Stimulated activated CD8-positive, alpha-beta memory T cell treated with anti-CD3 and anti-CD28 coated beads, Interleukin-12 subunit alpha, Interleukin-12 subunit beta, amount 100 ng/mL, for 1 hour (primary cell): ENCODE measurements at regions not wholly inside any gene's neighbourhood (a gene's known extent, or its start where the extent isn't known, plus 50 kb on each side); places are given as distances from the start of the nearest gene placed in this dataset.

Experiments
- DNase-seq: peaks from one replicate; pipeline ENCODE4 v3.0.0-alpha.2; 2020; ENCODE audit warnings: low read depth

- no peak for DNase-seq
These were observed 82.2 kb upstream of the DUSP22 start for GRCh38 chr6:210104-210456.

- no peak for DNase-seq
These were observed 81.4 kb upstream of the DUSP22 start for GRCh38 chr6:210778-211374.

DNA sequence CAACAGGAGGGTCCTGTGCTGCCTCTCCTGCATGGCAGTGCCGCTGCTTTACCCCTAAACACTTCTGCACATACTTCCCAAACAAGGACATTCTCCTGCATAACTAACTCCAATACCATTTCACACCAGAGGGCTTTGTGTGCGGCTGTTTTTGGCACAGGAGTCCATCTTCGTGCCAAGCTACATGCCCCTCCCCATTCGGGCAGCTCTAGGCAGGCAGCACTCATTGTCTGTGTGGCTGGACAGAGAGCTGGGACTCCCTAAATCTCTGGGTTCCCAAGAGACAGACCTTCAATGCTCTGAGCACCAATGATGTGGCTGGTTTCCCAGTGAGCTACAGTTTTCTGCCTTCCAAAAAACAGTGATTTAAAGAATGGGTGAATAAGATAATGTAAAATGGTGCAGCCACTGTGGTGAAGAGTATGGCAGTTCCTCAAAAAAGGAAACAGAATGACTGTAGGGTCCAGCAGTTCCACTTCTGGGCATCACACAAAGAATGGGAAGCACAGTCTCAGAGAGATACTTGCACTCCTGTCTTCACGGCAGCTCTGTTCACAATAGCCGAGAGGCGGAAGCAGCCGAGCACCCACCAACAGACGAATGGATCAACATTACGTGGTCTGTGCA is 80.3 kb upstream of the DUSP22 start:
- no peak for DNase-seq

- no peak for DNase-seq
These were observed 79.0 kb upstream of the DUSP22 start for GRCh38 chr6:213284-213683.

- DNase-seq: no peak
These were observed 77.9 kb upstream of the DUSP22 start for GRCh38 chr6:214428-214827.

GRCh38 chr6:215335-216034 is 76.8 kb upstream of the DUSP22 start:
- no peak for DNase-seq

- no peak for DNase-seq
These were observed 75.1 kb upstream of the DUSP22 start for GRCh38 chr6:217048-217659.

GRCh38 chr6:218153-219018 is 73.9 kb upstream of the DUSP22 start:
- no peak for DNase-seq

GRCh38 chr6:219019-219570 is 73.2 kb upstream of the DUSP22 start:
- no peak for DNase-seq

GRCh38 chr6:219641-220198 is 72.6 kb upstream of the DUSP22 start:
- DNase-seq: no peak

DNA sequence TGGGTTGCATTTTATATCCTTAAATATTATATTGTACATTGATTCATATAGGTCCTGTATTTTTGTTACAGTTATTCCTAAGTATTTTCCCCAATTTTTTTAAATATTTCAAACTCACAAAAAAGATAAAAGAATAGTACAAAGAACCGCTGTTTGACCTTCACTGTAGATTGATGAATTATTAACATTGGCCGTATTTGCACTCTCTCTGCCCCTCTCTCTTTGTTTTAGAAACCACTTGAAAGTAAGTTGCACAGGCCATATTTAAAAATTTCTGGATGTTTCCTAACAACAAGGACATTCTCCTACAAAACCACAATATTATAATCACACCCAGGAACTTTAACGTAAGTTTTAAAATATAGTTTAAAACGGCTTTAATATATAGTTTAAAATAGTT is 72.0 kb upstream of the DUSP22 start:
- DNase-seq: no peak

- no peak for DNase-seq
These were observed 71.4 kb upstream of the DUSP22 start for GRCh38 chr6:220721-221475.

DNA sequence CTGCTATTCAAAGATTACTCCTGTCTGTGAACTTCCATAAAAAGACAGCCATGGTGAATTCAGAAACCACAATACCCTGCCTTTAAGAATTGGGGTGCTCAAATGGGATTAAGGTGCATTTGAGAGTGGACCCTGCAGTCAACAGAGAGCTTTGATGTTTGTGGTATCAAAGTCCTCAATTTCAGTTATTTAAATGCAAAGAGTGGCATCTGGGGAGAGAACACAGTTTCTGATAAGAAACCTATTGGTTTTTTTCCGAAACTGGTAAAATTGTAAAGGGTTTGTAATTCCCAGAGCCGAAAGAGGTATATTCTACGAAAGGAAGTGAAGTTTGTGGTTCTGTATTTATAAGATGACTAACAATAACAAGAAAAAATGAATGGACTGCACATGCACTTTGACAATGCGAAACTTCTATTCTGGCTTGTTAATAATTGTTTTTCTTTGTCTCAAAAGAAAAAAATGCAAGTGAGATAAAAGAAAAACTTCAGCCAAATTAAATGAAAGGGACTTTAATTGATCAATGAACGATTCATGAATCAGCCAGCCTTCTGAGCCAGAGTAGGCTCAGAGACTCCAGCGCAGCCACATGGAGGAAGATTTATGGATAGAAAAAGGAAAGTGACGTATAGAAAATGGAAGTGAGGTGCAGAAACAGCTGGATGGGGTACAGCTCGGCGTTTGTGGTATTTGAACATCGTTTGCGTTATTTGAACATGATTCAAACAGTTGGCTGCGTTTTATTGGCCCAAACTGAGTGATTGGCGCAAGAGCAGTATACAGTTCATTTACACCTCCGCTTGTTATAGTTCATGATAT is 70.5 kb upstream of the DUSP22 start:
- DNase-seq: no peak

- DNase-seq: no peak
These were observed 69.8 kb upstream of the DUSP22 start for GRCh38 chr6:222468-222867.

DNA sequence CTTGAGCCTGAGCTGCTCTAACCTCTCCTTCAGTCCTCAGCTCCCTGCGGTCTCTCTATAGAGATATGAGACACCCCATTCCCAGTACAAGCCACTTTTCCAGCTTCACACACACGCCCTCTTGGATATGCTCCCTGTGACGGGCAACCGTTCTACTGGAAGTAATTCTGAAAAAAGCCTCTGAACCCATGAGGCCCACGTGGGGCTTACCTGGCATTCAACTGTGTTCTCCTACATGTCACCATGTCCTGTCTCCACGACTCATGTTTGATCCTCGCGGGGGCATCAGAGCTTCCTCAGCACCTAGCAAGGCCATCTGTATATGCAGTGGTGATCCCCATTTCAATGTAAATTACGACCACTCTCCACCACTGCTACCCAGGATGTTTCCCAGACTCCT is 69.2 kb upstream of the DUSP22 start:
- DNase-seq: no peak

GRCh38 chr6:223763-224162 is 68.5 kb upstream of the DUSP22 start:
- no peak for DNase-seq

DNA sequence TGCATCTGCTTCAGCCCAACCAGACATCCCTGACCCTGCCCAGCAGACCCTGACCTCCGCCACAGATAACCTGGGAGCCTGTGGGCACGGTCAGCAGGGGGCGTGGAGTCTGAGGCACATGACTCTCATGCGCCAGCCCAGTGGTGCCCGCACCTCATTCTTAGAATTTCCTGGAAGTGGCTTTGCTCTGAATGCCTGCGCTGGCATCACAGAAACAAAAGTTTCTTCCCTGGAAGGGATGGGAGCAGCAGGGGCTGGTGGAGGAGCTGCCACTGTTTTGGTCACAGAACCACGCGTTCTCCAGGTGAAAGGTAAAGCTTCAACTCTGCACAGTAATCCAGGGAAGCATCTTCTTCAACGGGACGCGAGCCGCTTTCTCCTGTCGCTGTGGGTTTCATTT is 67.9 kb upstream of the DUSP22 start:
- no peak for DNase-seq

GRCh38 chr6:225121-225721 is 67.1 kb upstream of the DUSP22 start:
- DNase-seq: peak; percentile 19

- no peak for DNase-seq
These were observed 66.4 kb upstream of the DUSP22 start for GRCh38 chr6:225907-226306.
